GM23248 (cell line): ENCODE measurements at regions not wholly inside any gene's neighbourhood (a gene's known extent, or its start where the extent isn't known, plus 50 kb on each side); places are given as distances from the start of the nearest gene placed in this dataset.
A peak's percentile ranks its signal among the peaks of the same experiment; 100 is the strongest.

Source experiments
- DNase-seq: peaks from one replicate; pipeline ENCODE4 v3.0.0-alpha.2; 2015
- H2AFZ ChIP-seq: fragments of 200-600 bp; sonication (generic); 2 replicates; pipeline ENCODE4 v1.6.1; 2016; ENCODE audit warnings: antibody characterized with exemption
- H3F3A ChIP-seq: fragments of 200-600 bp; sonication (generic); 2 replicates; pipeline ENCODE4 v1.6.1; 2016; ENCODE audit warnings: mild to moderate bottlenecking, antibody characterized with exemption, mixed run types; ENCODE audit not compliant: insufficient read depth
- H3K27ac ChIP-seq: fragments of 200-600 bp; sonication (generic); 2 replicates; pipeline ENCODE4 v1.5.1; 2016; ENCODE audit warnings: mild to moderate bottlenecking
- H3K27me3 ChIP-seq: fragments of 200-600 bp; sonication (generic); replicated peaks from 2 replicates; pipeline ENCODE4 v1.6.1; 2016; ENCODE audit warnings: mild to moderate bottlenecking; ENCODE audit not compliant: insufficient read depth
- H3K36me3 ChIP-seq: fragments of 200-600 bp; sonication (generic); 2 replicates; pipeline ENCODE4 v1.6.1; 2016; ENCODE audit warnings: low read depth, mild to moderate bottlenecking
- H3K4me1 ChIP-seq: fragments of 200-600 bp; sonication (generic); 2 replicates; pipeline ENCODE4 v1.6.1; 2016; ENCODE audit warnings: mild to moderate bottlenecking; ENCODE audit not compliant: insufficient read depth
- H3K4me2 ChIP-seq: fragments of 200-600 bp; sonication (generic); one replicate; pipeline ENCODE4 v1.6.1; 2016; ENCODE audit warnings: mild to moderate bottlenecking; ENCODE audit not compliant: unreplicated experiment
- H3K4me3 ChIP-seq: fragments of 200-600 bp; sonication (generic); 2 replicates; pipeline ENCODE4 v1.5.1; 2016; ENCODE audit warnings: mild to moderate bottlenecking
- H3K79me2 ChIP-seq: fragments of 200-600 bp; sonication (generic); 2 replicates; pipeline ENCODE4 v1.6.1; 2016; ENCODE audit warnings: mild to moderate bottlenecking; ENCODE audit not compliant: insufficient read depth
- H3K9ac ChIP-seq: fragments of 200-600 bp; sonication (generic); 2 replicates; pipeline ENCODE4 v1.6.1; 2016; ENCODE audit warnings: mild to moderate bottlenecking
- H3K9me2 ChIP-seq: fragments of 200-600 bp; sonication (generic); 2 replicates; pipeline ENCODE4 v1.6.1; 2016; ENCODE audit warnings: mixed run types, mild to moderate bottlenecking, moderate library complexity; ENCODE audit not compliant: insufficient read depth
- H3K9me3 ChIP-seq: fragments of 200-600 bp; sonication (generic); one replicate; pipeline ENCODE4 v1.6.1; 2017; ENCODE audit warnings: low read depth
- H4K20me1 ChIP-seq: fragments of 200-600 bp; sonication (generic); 2 replicates; pipeline ENCODE4 v1.6.0; 2016; ENCODE audit not compliant: insufficient read depth
- EZH2 ChIP-seq: fragments of 200-600 bp; sonication (generic); IDR thresholded peaks from 2 replicates; pipeline ENCODE4 v1.6.1; 2018; ENCODE audit warnings: antibody characterized with exemption, mild to moderate bottlenecking; ENCODE audit not compliant: insufficient read depth, poor library complexity, severe bottlenecking
- EZH2phosphoT487 ChIP-seq: fragments of 200-600 bp; sonication (generic); IDR thresholded peaks from 2 replicates; pipeline ENCODE4 v1.6.1; 2018; ENCODE audit warnings: antibody characterized with exemption, moderate library complexity, mild to moderate bottlenecking, low read depth; ENCODE audit not compliant: insufficient read depth
- WGBS, 2 experiments: methylation state at CpG; one replicate each; pipeline ENCODE4 v1.1.6; 2015 to 2017; ENCODE audit warnings: low lambda C conversion rate in 2 of 2, low coverage in 1 of 2; ENCODE audit errors: missing lambda C conversion rate in 2 of 2; 5-methylcytosine and 5-hydroxymethylcytosine counted together
- in situ Hi-C: fragments of 300-500 bp; cut with MboI; formaldehyde crosslinking; loops from 2 replicates; pipeline ENCODE4 v1.15.0; 2020

DNA sequence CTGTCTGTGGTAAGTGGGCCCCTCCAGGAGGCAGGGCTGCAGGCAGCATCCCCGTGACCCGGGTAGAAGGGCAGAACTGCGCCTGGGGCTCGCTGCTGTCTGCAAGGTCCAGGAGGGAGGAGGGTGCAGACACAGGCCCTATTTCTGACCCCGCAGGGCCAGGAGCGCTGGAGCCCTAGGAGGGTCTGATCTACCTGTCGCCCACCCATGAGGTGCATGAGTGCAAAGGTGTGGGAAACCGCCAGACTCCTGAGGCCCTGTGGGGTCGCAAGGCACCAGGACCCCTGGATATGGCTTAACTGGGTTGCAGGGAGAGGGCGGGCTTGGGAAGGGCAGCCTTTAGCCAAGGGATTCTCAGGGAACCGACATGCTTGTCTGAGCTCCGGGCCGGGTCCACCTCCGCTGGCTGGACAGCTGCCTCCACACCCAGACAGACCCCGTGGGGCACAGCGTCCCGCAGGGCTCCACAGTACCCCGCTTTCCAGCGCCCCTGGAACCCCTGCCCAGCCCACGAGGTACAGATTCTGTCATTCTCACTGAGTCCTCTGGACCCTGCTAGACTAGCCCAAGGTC lies 72.9 kb upstream of the TSPAN11 start:
- Histone ChIP-seq H2AFZ (no peak overlapping the region), H3K79me2 (no peaks in the 10 kb centered on the region), H3K27me3 (peaks cover 10% of the 10 kb centered on the region; the same call in 1 of the 2 replicates), H4K20me1 (no peaks in the 10 kb centered on the region), H3K9me2 (no peaks in the 10 kb centered on the region), H3K9ac (no peak overlapping the region), H3K36me3 (no peaks in the 10 kb centered on the region), H3K4me3 (no peak overlapping the region), H3K9me3 (no peaks in the 10 kb centered on the region), H3F3A (no peaks in the 10 kb centered on the region), H3K4me2 (no peak overlapping the region), H3K4me1 (no peaks in the 10 kb centered on the region), H3K27ac (no peak overlapping the region)
- TF ChIP-seq EZH2 (no peak), EZH2phosphoT487 (no peak)
- 78 to 82% methylated on average over 15 to 20 of the region's 20 CpGs for WGBS, 2 experiments
- no peak for DNase-seq
- in situ Hi-C loops, result loop anchor here (5.0 kb wide), 1 partner anchor 134 kb away; no protein-coding TSS in a partner anchor

DNA sequence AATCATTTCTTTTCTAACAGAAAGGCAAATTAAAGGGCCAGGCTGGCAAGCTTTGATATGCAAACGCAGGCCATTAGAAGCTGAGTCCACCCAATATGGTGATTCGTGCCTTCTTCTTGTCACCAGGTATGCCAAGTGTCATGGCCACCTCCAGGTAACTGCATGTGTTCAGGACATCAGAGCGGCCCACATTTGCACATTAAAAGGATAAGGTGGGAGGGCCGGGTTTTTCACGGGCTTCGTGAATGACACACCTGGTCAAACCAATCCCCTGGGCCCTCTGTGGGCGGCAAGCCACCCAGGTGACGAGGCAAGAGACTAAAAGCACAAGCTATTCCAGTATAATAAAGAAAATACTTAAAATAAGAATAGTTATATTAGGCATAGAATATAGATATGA lies 75.9 kb upstream of the TSPAN11 start:
- H3K4me3 ChIP-seq, result no peak overlapping the region
- no peaks in the 10 kb centered on the region for H4K20me1 ChIP-seq
- no peak overlapping the region for H3K4me2 ChIP-seq
- no peak overlapping the region for H3K9ac ChIP-seq
- H3K9me3 ChIP-seq, result no peaks in the 10 kb centered on the region
- H3K27ac ChIP-seq, result no peak overlapping the region
- H3F3A ChIP-seq, result no peaks in the 10 kb centered on the region
- H3K27me3 ChIP-seq, result peaks cover 12% of the 10 kb centered on the region; the same call in 1 of the 2 replicates
- TF ChIP-seq EZH2 (no peak), EZH2phosphoT487 (no peak)
- H3K36me3 ChIP-seq, result no peaks in the 10 kb centered on the region
- in situ Hi-C loops, result loop anchor here (5.0 kb wide), 1 partner anchor 137 kb away; no protein-coding TSS in a partner anchor
- H3K9me2 ChIP-seq, result no peaks in the 10 kb centered on the region
- no peaks in the 10 kb centered on the region for H3K79me2 ChIP-seq
- WGBS, 2 experiments, result 21% methylated on average over 8 of the region's 8 CpGs
- no peaks in the 10 kb centered on the region for H3K4me1 ChIP-seq
- no peak overlapping the region for H2AFZ ChIP-seq
- DNase-seq, result no peak

DNA sequence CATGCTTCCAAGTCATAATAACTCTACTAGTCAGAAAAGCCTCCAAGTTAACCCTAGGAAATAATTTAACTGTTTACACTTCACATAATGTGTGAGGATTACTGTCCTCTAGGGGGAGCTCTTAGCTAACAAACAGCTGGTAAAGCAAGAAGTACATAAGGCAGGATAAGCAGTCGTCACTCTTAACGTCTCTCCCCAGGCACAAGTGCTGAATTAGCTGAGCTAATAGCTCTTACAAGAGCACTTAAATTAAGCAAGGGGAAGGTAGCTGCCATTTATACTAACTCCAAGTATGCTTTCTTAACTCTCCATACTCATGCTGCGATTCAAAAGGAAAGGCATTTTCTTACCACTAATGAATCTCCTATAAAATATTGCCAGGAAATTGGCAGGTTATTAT lies 79.3 kb upstream of the TSPAN11 start:
- Histone ChIP-seq H3K27ac (no peak overlapping the region), H3K79me2 (no peaks in the 10 kb centered on the region), H3K9ac (no peak overlapping the region), H3K4me2 (no peak overlapping the region), H3K36me3 (no peaks in the 10 kb centered on the region), H3K4me1 (no peaks in the 10 kb centered on the region), H3F3A (no peaks in the 10 kb centered on the region), H3K9me2 (no peaks in the 10 kb centered on the region), H3K9me3 (no peaks in the 10 kb centered on the region), H2AFZ (no peak overlapping the region), H4K20me1 (no peaks in the 10 kb centered on the region), H3K4me3 (no peak overlapping the region), H3K27me3 (peaks cover 19% of the 10 kb centered on the region; the same call in 1 of the 2 replicates)
- peak; percentile 77 for DNase-seq
- in situ Hi-C loops, result loop anchor here (10.0 kb wide), 1 partner anchor 388 kb away; no protein-coding TSS in a partner anchor
- WGBS, 2 experiments, result 17% methylated on average over 3 of the region's 3 CpGs
- TF ChIP-seq EZH2 (no peak), EZH2phosphoT487 (no peak)

DNA sequence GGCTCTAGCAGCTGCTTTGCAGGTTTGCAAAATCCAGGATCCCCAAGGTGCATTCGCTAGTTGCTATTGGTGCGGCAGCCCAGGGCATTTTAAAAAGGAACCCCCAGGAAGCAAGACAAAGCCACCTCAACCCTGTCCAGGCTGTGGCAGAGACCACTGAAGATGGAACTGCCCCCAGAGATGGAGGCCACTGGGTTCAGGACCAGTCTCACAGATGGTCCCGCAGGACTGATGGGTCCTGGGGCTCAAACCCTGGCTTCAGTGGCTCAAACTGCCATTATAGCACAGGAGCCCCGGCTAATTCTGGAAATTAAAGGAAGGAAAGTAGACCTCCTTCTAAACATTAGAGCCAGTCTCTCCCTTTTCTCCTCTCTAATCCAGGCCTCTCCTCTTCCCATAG lies 79.8 kb upstream of the TSPAN11 start:
- Histone ChIP-seq H3K9me2 (no peaks in the 10 kb centered on the region), H2AFZ (no peak overlapping the region), H3K27ac (no peak overlapping the region), H3K4me1 (no peaks in the 10 kb centered on the region), H3K36me3 (no peaks in the 10 kb centered on the region), H3K79me2 (no peaks in the 10 kb centered on the region), H3K4me3 (no peak overlapping the region), H3K9me3 (no peaks in the 10 kb centered on the region), H3K9ac (no peak overlapping the region), H3K27me3 (peaks cover 19% of the 10 kb centered on the region; the same call in 1 of the 2 replicates), H4K20me1 (no peaks in the 10 kb centered on the region), H3K4me2 (no peak overlapping the region), H3F3A (no peaks in the 10 kb centered on the region)
- TF ChIP-seq EZH2phosphoT487 (no peak), EZH2 (no peak)
- WGBS, 2 experiments, result 73 to 77% methylated on average over 3 to 4 of the region's 4 CpGs
- in situ Hi-C loops, result loop anchor here (10.0 kb wide), 1 partner anchor 388 kb away; no protein-coding TSS in a partner anchor
- DNase-seq, result no peak
